H9 (cell line): ENCODE measurements at regions not wholly inside any gene's neighbourhood (a gene's known extent, or its start where the extent isn't known, plus 50 kb on each side); places are given as distances from the start of the nearest gene placed in this dataset.

Experiments
- DNase-seq: peaks from one replicate; pipeline ENCODE4 v3.0.0-alpha.2; 2017
- H2AFZ ChIP-seq: one replicate; pipeline ENCODE4 v1.6.1; 2013; ENCODE audit warnings: mild to moderate bottlenecking, low read length, control low read depth, moderate library complexity
- H2AK5ac ChIP-seq: 2 replicates; pipeline ENCODE4 v1.6.1; 2013; ENCODE audit warnings: low read length, control low read depth, mixed read lengths; ENCODE audit not compliant: insufficient read length
- H2BK120ac ChIP-seq: one replicate; pipeline ENCODE4 v1.6.1; 2013; ENCODE audit warnings: low read depth, mild to moderate bottlenecking, low read length, control low read depth, inconsistent platforms; ENCODE audit not compliant: poor library complexity, severe bottlenecking
- H2BK12ac ChIP-seq: 2 replicates; pipeline ENCODE4 v1.6.1; 2013; ENCODE audit warnings: low read length, control low read depth, mixed read lengths, low read depth; ENCODE audit not compliant: insufficient read length
- H2BK15ac ChIP-seq: 2 replicates; pipeline ENCODE4 v1.6.1; 2013; ENCODE audit warnings: low read depth, low read length, control low read depth
- H2BK20ac ChIP-seq: one replicate; pipeline ENCODE4 v1.6.1; 2013; ENCODE audit warnings: low read depth, mild to moderate bottlenecking, low read length, control low read depth, inconsistent platforms; ENCODE audit not compliant: poor library complexity, severe bottlenecking
- H2BK5ac ChIP-seq: 2 replicates; pipeline ENCODE4 v1.6.1; 2013; ENCODE audit warnings: low read length, control low read depth, mixed read lengths; ENCODE audit not compliant: insufficient read length
- H3K14ac ChIP-seq: 2 replicates; pipeline ENCODE4 v1.6.1; 2013; ENCODE audit warnings: low read length, control low read depth; ENCODE audit not compliant: insufficient read depth
- H3K18ac ChIP-seq: 2 replicates; pipeline ENCODE4 v1.6.1; 2013; ENCODE audit warnings: low read depth, mild to moderate bottlenecking, mixed read lengths, low read length, control low read depth; ENCODE audit not compliant: insufficient read length
- H3K23ac ChIP-seq: 2 replicates; pipeline ENCODE4 v1.6.1; 2013; ENCODE audit warnings: low read length, control low read depth, mixed read lengths, low read depth; ENCODE audit not compliant: insufficient read length
- H3K23me2 ChIP-seq: 2 replicates; pipeline ENCODE4 v1.6.1; 2013; ENCODE audit warnings: low read depth, mild to moderate bottlenecking, mixed read lengths, low read length, control low read depth; ENCODE audit not compliant: insufficient read length, poor library complexity, severe bottlenecking
- H3K27ac ChIP-seq: 2 replicates; pipeline ENCODE4 v1.5.1; 2013; ENCODE audit warnings: low read length, control low read depth, mixed read lengths, low read depth; ENCODE audit not compliant: insufficient read length
- H3K27me3 ChIP-seq: 2 replicates; pipeline ENCODE4 v1.6.1; 2013; ENCODE audit warnings: low read length, control low read depth, inconsistent platforms; ENCODE audit not compliant: insufficient read depth
- H3K4ac ChIP-seq: 2 replicates; pipeline ENCODE4 v1.6.1; 2013; ENCODE audit warnings: low read depth, mild to moderate bottlenecking, control low read depth, inconsistent platforms, low read length, moderate library complexity
- H3K4me1 ChIP-seq: 2 replicates; pipeline ENCODE4 v1.6.1; 2013; ENCODE audit warnings: low read length, control low read depth, inconsistent platforms; ENCODE audit not compliant: insufficient read depth
- H3K4me2 ChIP-seq: 2 replicates; pipeline ENCODE4 v1.6.1; 2013; ENCODE audit warnings: low read length, control low read depth, mixed read lengths; ENCODE audit not compliant: insufficient read length, insufficient read depth
- H3K56ac ChIP-seq: 2 replicates; pipeline ENCODE4 v1.6.1; 2013; ENCODE audit warnings: low read depth, mild to moderate bottlenecking, mixed read lengths, low read length, control low read depth; ENCODE audit not compliant: insufficient read length
- H3K79me1 ChIP-seq: 2 replicates; pipeline ENCODE4 v1.6.1; 2013; ENCODE audit warnings: low read depth, mild to moderate bottlenecking, moderate library complexity, low read length, control low read depth, inconsistent platforms; ENCODE audit not compliant: insufficient read depth, poor library complexity, severe bottlenecking
- H3K79me2 ChIP-seq: 2 replicates; pipeline ENCODE4 v1.6.1; 2013; ENCODE audit warnings: low read length, control low read depth, inconsistent platforms; ENCODE audit not compliant: insufficient read depth
- H3K9ac ChIP-seq: 2 replicates; pipeline ENCODE4 v1.6.1; 2013; ENCODE audit warnings: low read length, control low read depth, mixed read lengths; ENCODE audit not compliant: insufficient read length; ENCODE audit errors: extremely low read depth
- H3K9me3 ChIP-seq: one replicate; pipeline ENCODE4 v1.6.1; 2013; ENCODE audit warnings: low read depth, low read length, inconsistent platforms; ENCODE audit not compliant: control insufficient read depth
- H3T11ph ChIP-seq: one replicate; pipeline ENCODE4 v1.6.1; 2013; ENCODE audit warnings: mild to moderate bottlenecking, low read length, control low read depth, inconsistent platforms
- H4K20me1 ChIP-seq: one replicate; pipeline ENCODE4 v1.6.1; 2013; ENCODE audit not compliant: control insufficient read depth, insufficient read length, insufficient read depth
- H4K5ac ChIP-seq: 2 replicates; pipeline ENCODE4 v1.6.1; 2013; ENCODE audit warnings: low read depth, mild to moderate bottlenecking, mixed read lengths, low read length, control low read depth; ENCODE audit not compliant: insufficient read length
- H4K8ac ChIP-seq: replicated peaks from 2 replicates; pipeline ENCODE4 v1.6.1; 2013; ENCODE audit warnings: low read length, control low read depth, mixed read lengths, low read depth; ENCODE audit not compliant: insufficient read length
- H4K91ac ChIP-seq: 2 replicates; pipeline ENCODE4 v1.6.1; 2013; ENCODE audit warnings: low read depth, mild to moderate bottlenecking, moderate library complexity, mixed read lengths, low read length, control low read depth; ENCODE audit not compliant: insufficient read length
- H3K27ac Mint-ChIP-seq, 3 experiments: 2 replicates in 2 of 3; 3 replicates in 1 of 3; pipeline ENCODE4 v1.8.0; 2020 to 2021; ENCODE audit warnings: mixed read lengths in 3 of 3, mild to moderate bottlenecking in 1 of 3, moderate library complexity in 1 of 3
- H3K27me3 Mint-ChIP-seq: 2 replicates; pipeline ENCODE4 v1.8.0; 2021; ENCODE audit warnings: low read depth, mild to moderate bottlenecking, moderate library complexity, mixed read lengths
- H3K36me3 Mint-ChIP-seq, 3 experiments: 2 replicates in 2 of 3; 3 replicates in 1 of 3; pipeline ENCODE4 v1.8.0; 2020 to 2021; ENCODE audit warnings: low read depth in 3 of 3, mixed read lengths in 3 of 3; ENCODE audit not compliant: insufficient read depth in 1 of 3
- H3K4me1 Mint-ChIP-seq, 2 experiments: 2 replicates each; pipeline ENCODE4 v1.8.0; 2020; ENCODE audit warnings: mixed read lengths in 2 of 2
- H3K4me3 Mint-ChIP-seq, 2 experiments: 2 replicates in 1 of 2; 3 replicates in 1 of 2; pipeline ENCODE4 v1.8.0; 2020 to 2021; ENCODE audit warnings: mild to moderate bottlenecking in 2 of 2, mixed read lengths in 2 of 2, moderate library complexity in 1 of 2
- H3K9me3 Mint-ChIP-seq, 2 experiments: 2 replicates in 1 of 2; 3 replicates in 1 of 2; pipeline ENCODE4 v1.8.0; 2020; ENCODE audit warnings: mild to moderate bottlenecking in 2 of 2, mixed read lengths in 2 of 2, moderate library complexity in 1 of 2
- CTCF ChIP-seq: fragments of 200-600 bp; sonication (generic); conservative IDR thresholded peaks from 3 replicates; pipeline ENCODE4 v1.8.0; 2021; ENCODE audit warnings: antibody characterized with exemption, mild to moderate bottlenecking
- WGBS: extraction: QIAGEN DNeasy Blood & Tissue Kit; methylation state at CpG from one replicate; pipeline ENCODE4 v1.1.7; 2013; ENCODE audit warnings: missing lambda C conversion rate, low lambda C conversion rate, mixed read lengths; ENCODE audit not compliant: insufficient read length; ENCODE audit errors: extremely low coverage; 5-methylcytosine and 5-hydroxymethylcytosine counted together

GRCh38 chr2:239539776-239540100 lies 138.9 kb upstream of the HDAC4 start:
- Histone ChIP-seq H4K5ac (no peak overlapping the region), H3K18ac (no peak overlapping the region), H3T11ph (no peak overlapping the region), H2BK120ac (no peak overlapping the region), H3K4ac (no peak overlapping the region), H4K20me1 (no peaks in the 10 kb centered on the region), H3K56ac (no peak overlapping the region), H4K91ac (no peak overlapping the region), H3K14ac (no peak overlapping the region), H4K8ac (no peak overlapping the region), H3K4me1 (no peaks in the 10 kb centered on the region), H2BK12ac (no peak overlapping the region), H3K23me2 (no peaks in the 10 kb centered on the region), H2AFZ (no peak overlapping the region), H3K27ac (no peak overlapping the region), H3K23ac (no peak overlapping the region), H2BK20ac (no peak overlapping the region), H3K9ac (no peak overlapping the region), H2BK15ac (no peak overlapping the region), H2BK5ac (no peak overlapping the region), H2AK5ac (no peak overlapping the region), H3K9me3 (no peaks in the 10 kb centered on the region), H3K4me2 (no peak overlapping the region), H3K27me3 (no peaks in the 10 kb centered on the region), H3K79me1 (no peaks in the 10 kb centered on the region), H3K79me2 (no peaks in the 10 kb centered on the region)
- Mint-ChIP-seq H3K9me3 (peaks cover 2 to 3% of the 10 kb centered on the region in 2 experiments; a peak in 2 of 5 replicates), H3K36me3 (no peaks in the 10 kb centered on the region; a peak in 1 of 7 replicates), H3K4me3 (no peak overlapping the region), H3K27ac (no peak overlapping the region), H3K4me1 (no peaks in the 10 kb centered on the region), H3K27me3 (peaks cover 11% of the 10 kb centered on the region)
- DNase-seq, result no peak
- no CpG with 5 or more reads among the region's 11 CpGs for WGBS
- no peak for TF ChIP-seq CTCF
